Sciatic nerve (tissue), 2 donors: ENCODE measurements at regions not wholly inside any gene's neighbourhood (a gene's known extent, or its start where the extent isn't known, plus 50 kb on each side); places are given as distances from the start of the nearest gene placed in this dataset.
"Not testable (repeated sequence)": the region's sequence is repeated elsewhere in the genome, so short reads cannot be mapped to it uniquely, and the experiment has no call there.

Source experiments
- ATAC-seq: fragments of 200-7000 bp; cut with Tn5 transposase; one replicate; pipeline ENCODE4 v1.9.1; 2020; ENCODE audit warnings: mild to moderate bottlenecking, moderate library complexity
- DNase-seq: peaks from one replicate; pipeline ENCODE4 v3.0.0-alpha.2; 2020; ENCODE audit warnings: low spot score
- intact Hi-C: fragments of 100-400 bp; cut with DNase I; formaldehyde crosslinking; loops from one replicate; pipeline ENCODE4 v1.14.2; 2022
- donor health status: DM: no; HTN: no; CAD: no.
- donor health status: DM: no; HTN: no; CAD: no.

GRCh38 chr10:22831586-22831985, 96.3 kb upstream of the ARMC3 start:
- intact Hi-C loops, result no loop called here
- DNase-seq (no peak), ATAC-seq (no peak)

GRCh38 chr10:22828712-22829111, 99.1 kb upstream of the ARMC3 start:
- ATAC-seq, intact Hi-C loops, DNase-seq: not testable (repeated sequence)

- intact Hi-C loops, result no loop called here
- DNase-seq (no peak), ATAC-seq (peak; percentile 73)
Observed at GRCh38 chr10:22825841-22826240, 102.0 kb upstream of the ARMC3 start.

GRCh38 chr10:22824984-22825383, 102.9 kb upstream of the ARMC3 start:
- ATAC-seq (no peak), DNase-seq (no peak)
- intact Hi-C loops, result no loop called here

GRCh38 chr10:22824520-22824919, 103.3 kb upstream of the ARMC3 start:
- intact Hi-C loops, result no loop called here
- no peak for ATAC-seq
- DNase-seq, result no peak

- no peak for ATAC-seq
- intact Hi-C loops, result no loop called here
- no peak for DNase-seq
Observed at GRCh38 chr10:22823109-22823508, 104.7 kb upstream of the ARMC3 start.

GRCh38 chr10:22821921-22822320, 105.9 kb upstream of the ARMC3 start:
- intact Hi-C loops, DNase-seq, ATAC-seq: not testable (repeated sequence)

GRCh38 chr10:22821501-22821900, 106.4 kb upstream of the ARMC3 start:
- no peak for DNase-seq
- intact Hi-C loops, result no loop called here
- peak; percentile 22 for ATAC-seq

GRCh38 chr10:22816298-22816653, 101.9 kb upstream of the PIP4K2A start:
- intact Hi-C loops, result no loop called here
- DNase-seq (no peak), ATAC-seq (no peak)

- intact Hi-C loops, result no loop called here
- ATAC-seq (no peak), DNase-seq (no peak)
Observed at GRCh38 chr10:22810643-22811465, 96.5 kb upstream of the PIP4K2A start.

GRCh38 chr10:22807238-22807637, 92.9 kb upstream of the PIP4K2A start:
- no peak for ATAC-seq
- intact Hi-C loops, result no loop called here

GRCh38 chr10:22805304-22805703, 90.9 kb upstream of the PIP4K2A start:
- intact Hi-C loops, result no loop called here
- DNase-seq, result peak; percentile 65
- peak; percentile 45 for ATAC-seq

More at GRCh38 chr10:22807238-22807637, 92.9 kb upstream of the PIP4K2A start:
- DNase-seq, result no peak

- no peak for DNase-seq
- no peak for ATAC-seq
- intact Hi-C loops, result no loop called here
Observed at GRCh38 chr10:22803261-22803885, 89.0 kb upstream of the PIP4K2A start.

GRCh38 chr10:22801785-22802184, 87.4 kb upstream of the PIP4K2A start:
- intact Hi-C loops, result no loop called here
- no peak for DNase-seq
- no peak for ATAC-seq

GRCh38 chr10:22797796-22798195, 83.4 kb upstream of the PIP4K2A start:
- DNase-seq, ATAC-seq, intact Hi-C loops: not testable (repeated sequence)

GRCh38 chr10:22795546-22795945, 81.2 kb upstream of the PIP4K2A start:
- intact Hi-C loops, result no loop called here
- no peak for DNase-seq
- ATAC-seq, result no peak

GRCh38 chr10:22792161-22792560, 77.8 kb upstream of the PIP4K2A start:
- DNase-seq (no peak), ATAC-seq (no peak)
- intact Hi-C loops, result no loop called here

GRCh38 chr10:22791665-22792064, 77.3 kb upstream of the PIP4K2A start:
- intact Hi-C loops, result no loop called here
- DNase-seq, result no peak
- ATAC-seq, result no peak

GRCh38 chr10:22784668-22785067, 70.3 kb upstream of the PIP4K2A start:
- intact Hi-C loops, result no loop called here
- ATAC-seq (no peak), DNase-seq (no peak)

- intact Hi-C loops, result no loop called here
- ATAC-seq (no peak), DNase-seq (no peak)
Observed at GRCh38 chr10:22783807-22784206, 69.4 kb upstream of the PIP4K2A start.

- DNase-seq (no peak), ATAC-seq (peak; percentile 64)
- intact Hi-C loops, result no loop called here
Observed at GRCh38 chr10:22780474-22780885, 66.1 kb upstream of the PIP4K2A start.
